Activated T-cell treated with anti-CD3 and anti-CD28 coated beads, Interleukin-2, amount 50 U/mL, for 72 hours (primary cell): ENCODE measurements at regions not wholly inside any gene's neighbourhood (a gene's known extent, or its start where the extent isn't known, plus 50 kb on each side); places are given as distances from the start of the nearest gene placed in this dataset.

Experiments used
- ATAC-seq, 2 donors: fragments of 150-1000 bp; cut with Tn5 transposase; replicated peaks in 1 of 2; 2 replicates each; pipeline ENCODE4 v1.10.0; 2021; ENCODE audit warnings: moderate library complexity in 2 of 2, mild to moderate bottlenecking in 1 of 2
- DNase-seq, 2 donors: peaks; one replicate each; pipeline ENCODE4 v3.0.0; 2021 to 2022; ENCODE audit warnings: mixed read lengths in 1 of 2
- H3K27ac Mint-ChIP-seq: one replicate; pipeline ENCODE4 v1.8.0; 2022; ENCODE audit warnings: mild to moderate bottlenecking, moderate library complexity, mixed read lengths
- H3K27me3 Mint-ChIP-seq: one replicate; pipeline ENCODE4 v1.8.0; 2022; ENCODE audit warnings: low read depth, mixed read lengths
- H3K36me3 Mint-ChIP-seq, 2 donors: one replicate each; pipeline ENCODE4 v1.8.0; 2022; ENCODE audit warnings: mixed read lengths in 2 of 2, mild to moderate bottlenecking in 1 of 2; ENCODE audit not compliant: insufficient read depth in 2 of 2
- H3K4me1 Mint-ChIP-seq: one replicate; pipeline ENCODE4 v1.8.0; 2022; ENCODE audit warnings: low read depth, mixed read lengths
- H3K4me3 Mint-ChIP-seq, 2 donors: one replicate each; pipeline ENCODE4 v1.8.0; 2022; ENCODE audit warnings: mild to moderate bottlenecking in 2 of 2, mixed read lengths in 2 of 2, moderate library complexity in 2 of 2
- H3K9me3 Mint-ChIP-seq, 2 donors: one replicate each; pipeline ENCODE4 v1.8.0; 2022; ENCODE audit warnings: mixed read lengths in 2 of 2

GRCh38 chr12:86741531-86741930, 485.3 kb upstream of the MGAT4C start:
- no peak overlapping the region for H3K27ac Mint-ChIP-seq
- ATAC-seq (no peak), DNase-seq (no peak)
- no peaks in the 10 kb centered on the region for H3K27me3 Mint-ChIP-seq
- H3K36me3 Mint-ChIP-seq, result no peaks in the 10 kb centered on the region
- H3K4me1 Mint-ChIP-seq, result no peaks in the 10 kb centered on the region
- H3K4me3 Mint-ChIP-seq, result no peak overlapping the region
- peaks cover 3 to 7% of the 10 kb centered on the region in 2 donors for H3K9me3 Mint-ChIP-seq

- DNase-seq (no peak), ATAC-seq (no peak)
- Mint-ChIP-seq H3K9me3 (peaks cover 5 to 9% of the 10 kb centered on the region in 2 donors), H3K4me1 (no peaks in the 10 kb centered on the region), H3K36me3 (no peaks in the 10 kb centered on the region), H3K27ac (no peak overlapping the region), H3K27me3 (no peaks in the 10 kb centered on the region), H3K4me3 (no peak overlapping the region)
Observed at GRCh38 chr12:86735851-86736250, 479.7 kb upstream of the MGAT4C start.

- H3K4me3 Mint-ChIP-seq, result no peak overlapping the region
- H3K36me3 Mint-ChIP-seq, result no peaks in the 10 kb centered on the region
- H3K9me3 Mint-ChIP-seq, result peaks cover 5 to 9% of the 10 kb centered on the region in 2 donors
- no peak overlapping the region for H3K27ac Mint-ChIP-seq
- no peak for DNase-seq
- no peaks in the 10 kb centered on the region for H3K4me1 Mint-ChIP-seq
- H3K27me3 Mint-ChIP-seq, result no peaks in the 10 kb centered on the region
- ATAC-seq, result no peak
Observed at GRCh38 chr12:86735072-86735471, 478.9 kb upstream of the MGAT4C start.

GRCh38 chr12:86730233-86730632, 474.0 kb upstream of the MGAT4C start:
- no peaks in the 10 kb centered on the region for H3K27me3 Mint-ChIP-seq
- no peaks in the 10 kb centered on the region for H3K36me3 Mint-ChIP-seq
- no peak overlapping the region for H3K27ac Mint-ChIP-seq
- no peak overlapping the region for H3K4me3 Mint-ChIP-seq
- no peak for DNase-seq
- ATAC-seq, result no peak
- H3K9me3 Mint-ChIP-seq, result peaks cover 3 to 4% of the 10 kb centered on the region in 2 donors
- H3K4me1 Mint-ChIP-seq, result no peaks in the 10 kb centered on the region

GRCh38 chr12:86729739-86730138, 473.5 kb upstream of the MGAT4C start:
- DNase-seq, result no peak
- H3K4me3 Mint-ChIP-seq, result no peak overlapping the region
- no peaks in the 10 kb centered on the region for H3K4me1 Mint-ChIP-seq
- ATAC-seq, result no peak
- no peaks in the 10 kb centered on the region for H3K36me3 Mint-ChIP-seq
- peaks cover 3 to 4% of the 10 kb centered on the region in 2 donors for H3K9me3 Mint-ChIP-seq
- H3K27ac Mint-ChIP-seq, result no peak overlapping the region
- no peaks in the 10 kb centered on the region for H3K27me3 Mint-ChIP-seq

GRCh38 chr12:86727160-86727559, 471.0 kb upstream of the MGAT4C start:
- H3K4me1 Mint-ChIP-seq, result no peaks in the 10 kb centered on the region
- peaks cover 0 to 1% of the 10 kb centered on the region in 2 donors for H3K9me3 Mint-ChIP-seq
- H3K27me3 Mint-ChIP-seq, result no peaks in the 10 kb centered on the region
- no peak overlapping the region for H3K27ac Mint-ChIP-seq
- no peak for DNase-seq
- H3K36me3 Mint-ChIP-seq, result no peaks in the 10 kb centered on the region
- no peak overlapping the region for H3K4me3 Mint-ChIP-seq
- no peak for ATAC-seq

- H3K36me3 Mint-ChIP-seq, result no peaks in the 10 kb centered on the region
- ATAC-seq, result no peak
- no peaks in the 10 kb centered on the region for H3K27me3 Mint-ChIP-seq
- no peak overlapping the region for H3K27ac Mint-ChIP-seq
- H3K4me3 Mint-ChIP-seq, result no peak overlapping the region
- DNase-seq, result no peak
- H3K9me3 Mint-ChIP-seq, result peaks cover 0 to 5% of the 10 kb centered on the region in 2 donors
- no peaks in the 10 kb centered on the region for H3K4me1 Mint-ChIP-seq
Observed at GRCh38 chr12:86724716-86725115, 468.5 kb upstream of the MGAT4C start.

- no peaks in the 10 kb centered on the region for H3K4me1 Mint-ChIP-seq
- H3K9me3 Mint-ChIP-seq, result peaks cover 0 to 5% of the 10 kb centered on the region in 2 donors
- DNase-seq (no peak), ATAC-seq (no peak)
- no peaks in the 10 kb centered on the region for H3K27me3 Mint-ChIP-seq
- no peaks in the 10 kb centered on the region for H3K36me3 Mint-ChIP-seq
- H3K27ac Mint-ChIP-seq, result no peak overlapping the region
- H3K4me3 Mint-ChIP-seq, result no peak overlapping the region
Observed at GRCh38 chr12:86723326-86723725, 467.1 kb upstream of the MGAT4C start.

GRCh38 chr12:86721713-86722397, 465.7 kb upstream of the MGAT4C start:
- Mint-ChIP-seq H3K27ac (no peak overlapping the region), H3K36me3 (no peaks in the 10 kb centered on the region), H3K9me3 (peaks cover 0 to 5% of the 10 kb centered on the region in 2 donors), H3K27me3 (no peaks in the 10 kb centered on the region), H3K4me1 (no peaks in the 10 kb centered on the region), H3K4me3 (no peak overlapping the region)
- ATAC-seq (no peak), DNase-seq (no peak)

GRCh38 chr12:86719381-86719780, 463.2 kb upstream of the MGAT4C start:
- Mint-ChIP-seq H3K36me3 (no peaks in the 10 kb centered on the region), H3K9me3 (peaks cover 0 to 4% of the 10 kb centered on the region in 2 donors), H3K27me3 (no peaks in the 10 kb centered on the region), H3K4me3 (no peak overlapping the region), H3K27ac (no peak overlapping the region), H3K4me1 (no peaks in the 10 kb centered on the region)
- DNase-seq (no peak), ATAC-seq (no peak)

GRCh38 chr12:86713121-86713520, 456.9 kb upstream of the MGAT4C start:
- no peak for ATAC-seq
- Mint-ChIP-seq H3K27ac (no peak overlapping the region), H3K9me3 (peaks cover 2% of the 10 kb centered on the region in 2 donors), H3K36me3 (no peaks in the 10 kb centered on the region), H3K4me3 (no peak overlapping the region), H3K4me1 (no peaks in the 10 kb centered on the region), H3K27me3 (no peaks in the 10 kb centered on the region)
- no peak for DNase-seq

GRCh38 chr12:86712425-86712843, 456.2 kb upstream of the MGAT4C start:
- DNase-seq, result no peak
- ATAC-seq, result no peak
- Mint-ChIP-seq H3K36me3 (no peaks in the 10 kb centered on the region), H3K27me3 (no peaks in the 10 kb centered on the region), H3K4me1 (no peaks in the 10 kb centered on the region), H3K4me3 (no peak overlapping the region), H3K9me3 (peaks cover 2% of the 10 kb centered on the region in 2 donors), H3K27ac (no peak overlapping the region)

GRCh38 chr12:86711731-86712130, 455.5 kb upstream of the MGAT4C start:
- H3K9me3 Mint-ChIP-seq, result peaks cover 7% of the 10 kb centered on the region in 2 donors
- no peak overlapping the region for H3K4me3 Mint-ChIP-seq
- DNase-seq (no peak), ATAC-seq (no peak)
- H3K36me3 Mint-ChIP-seq, result peaks cover 2 to 4% of the 10 kb centered on the region in 2 donors
- no peaks in the 10 kb centered on the region for H3K27me3 Mint-ChIP-seq
- H3K27ac Mint-ChIP-seq, result no peak overlapping the region
- no peaks in the 10 kb centered on the region for H3K4me1 Mint-ChIP-seq

GRCh38 chr12:86710109-86710508, 453.9 kb upstream of the MGAT4C start:
- no peak for ATAC-seq
- Mint-ChIP-seq H3K9me3 (peaks cover 10% of the 10 kb centered on the region in 2 donors), H3K27ac (no peak overlapping the region), H3K4me1 (no peaks in the 10 kb centered on the region), H3K36me3 (peaks cover 2 to 6% of the 10 kb centered on the region in 2 donors), H3K27me3 (no peaks in the 10 kb centered on the region), H3K4me3 (no peak overlapping the region)
- no peak for DNase-seq
